ENCODE measurements at regions not wholly inside any gene's neighbourhood (a gene's known extent, or its start where the extent isn't known, plus 50 kb on each side); places are given as distances from the start of the nearest gene placed in this dataset.

DNA sequence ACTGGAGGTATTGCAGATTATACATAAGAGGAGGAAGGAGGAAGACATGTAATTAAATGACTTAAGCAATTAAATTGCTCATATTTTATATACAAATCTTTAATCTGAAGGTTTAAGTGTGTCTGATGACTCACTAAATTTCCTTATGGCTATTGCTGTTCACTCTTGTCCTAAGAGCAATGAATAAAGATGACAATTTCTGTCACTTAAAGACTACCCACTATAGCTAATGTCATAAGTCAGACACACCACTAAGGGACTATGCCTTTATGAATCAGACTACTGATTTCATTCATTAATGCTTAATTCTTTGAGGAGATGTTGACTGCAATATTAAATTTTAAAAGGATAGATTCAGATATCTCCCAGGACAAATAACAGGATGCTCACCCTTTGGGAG is 1514.7 kb downstream of the PCDH18 start:
- no peak for DNase-seq
- no peaks in the 10 kb centered on the region for H3K4me1 Mint-ChIP-seq
- H3K27me3 Mint-ChIP-seq: no peaks in the 10 kb centered on the region
- peaks cover 2% of the 10 kb centered on the region for H3K9me3 Mint-ChIP-seq
- H3K27ac Mint-ChIP-seq: no peak overlapping the region
- H3K4me3 Mint-ChIP-seq: no peak overlapping the region
- ChIA-PET POLR2A (no interaction called here), CTCF (no interaction called here)
- no peaks in the 10 kb centered on the region for H3K36me3 Mint-ChIP-seq (ENCODE audit: low read depth)

GRCh38 chr4:136012220-136012619 is 1520.1 kb downstream of the PCDH18 start:
- CTCF ChIA-PET: no interaction called here
- DNase-seq: no peak
- POLR2A ChIA-PET: no interaction called here
- H3K4me1 Mint-ChIP-seq: no peaks in the 10 kb centered on the region
- peaks cover 6% of the 10 kb centered on the region for H3K9me3 Mint-ChIP-seq
- H3K27me3 Mint-ChIP-seq: no peaks in the 10 kb centered on the region
- H3K4me3 Mint-ChIP-seq: no peak overlapping the region
- H3K36me3 Mint-ChIP-seq (ENCODE audit: low read depth): no peaks in the 10 kb centered on the region
- H3K27ac Mint-ChIP-seq: no peak overlapping the region

- Mint-ChIP-seq H3K36me3 (ENCODE audit: low read depth) (no peaks in the 10 kb centered on the region), H3K9me3 (peaks cover 4% of the 10 kb centered on the region), H3K4me3 (no peak overlapping the region), H3K27ac (no peak overlapping the region), H3K4me1 (no peaks in the 10 kb centered on the region), H3K27me3 (no peaks in the 10 kb centered on the region)
- DNase-seq: no peak
- POLR2A ChIA-PET: no interaction called here
- CTCF ChIA-PET: no interaction called here
Observed at GRCh38 chr4:136009258-136009832, 1522.9 kb downstream of the PCDH18 start.

GRCh38 chr4:136007991-136008390 is 1524.3 kb downstream of the PCDH18 start:
- no peak for DNase-seq
- no peak overlapping the region for H3K27ac Mint-ChIP-seq
- no peaks in the 10 kb centered on the region for H3K36me3 Mint-ChIP-seq (ENCODE audit: low read depth)
- no peak overlapping the region for H3K4me3 Mint-ChIP-seq
- peaks cover 4% of the 10 kb centered on the region for H3K9me3 Mint-ChIP-seq
- CTCF ChIA-PET: no interaction called here
- H3K4me1 Mint-ChIP-seq: no peaks in the 10 kb centered on the region
- no peaks in the 10 kb centered on the region for H3K27me3 Mint-ChIP-seq
- POLR2A ChIA-PET: no interaction called here

GRCh38 chr4:136002316-136002715 is 1530.0 kb downstream of the PCDH18 start:
- POLR2A ChIA-PET: no interaction called here
- H3K27ac Mint-ChIP-seq: no peak overlapping the region
- H3K27me3 Mint-ChIP-seq: no peaks in the 10 kb centered on the region
- DNase-seq: no peak
- no peaks in the 10 kb centered on the region for H3K36me3 Mint-ChIP-seq (ENCODE audit: low read depth)
- no peaks in the 10 kb centered on the region for H3K4me1 Mint-ChIP-seq
- CTCF ChIA-PET: no interaction called here
- no peaks in the 10 kb centered on the region for H3K9me3 Mint-ChIP-seq
- no peak overlapping the region for H3K4me3 Mint-ChIP-seq

DNA sequence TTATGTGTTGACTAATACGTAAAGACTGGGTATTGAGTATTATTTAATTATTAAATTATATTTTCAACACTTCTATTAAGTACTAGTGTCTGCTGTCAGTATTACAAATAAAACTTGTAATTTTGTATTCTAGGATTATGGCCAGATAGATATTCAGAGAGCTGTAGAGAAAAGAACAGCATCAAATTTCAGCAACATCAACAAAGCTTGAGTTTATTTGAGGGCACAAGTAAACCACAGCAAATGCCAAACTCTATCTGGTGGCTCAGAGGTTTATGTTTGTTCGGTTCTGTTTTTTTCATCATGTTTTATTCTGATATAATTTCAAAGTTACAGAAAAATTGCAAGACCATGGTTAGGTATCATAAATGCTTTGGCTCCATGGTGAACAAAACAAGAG is 1530.5 kb downstream of the PCDH18 start:
- Mint-ChIP-seq H3K4me1 (no peaks in the 10 kb centered on the region), H3K27me3 (no peaks in the 10 kb centered on the region), H3K9me3 (no peaks in the 10 kb centered on the region), H3K36me3 (ENCODE audit: low read depth) (no peaks in the 10 kb centered on the region), H3K4me3 (no peak overlapping the region), H3K27ac (no peak overlapping the region)
- no peak for DNase-seq
- ChIA-PET POLR2A (no interaction called here), CTCF (no interaction called here)

DNA sequence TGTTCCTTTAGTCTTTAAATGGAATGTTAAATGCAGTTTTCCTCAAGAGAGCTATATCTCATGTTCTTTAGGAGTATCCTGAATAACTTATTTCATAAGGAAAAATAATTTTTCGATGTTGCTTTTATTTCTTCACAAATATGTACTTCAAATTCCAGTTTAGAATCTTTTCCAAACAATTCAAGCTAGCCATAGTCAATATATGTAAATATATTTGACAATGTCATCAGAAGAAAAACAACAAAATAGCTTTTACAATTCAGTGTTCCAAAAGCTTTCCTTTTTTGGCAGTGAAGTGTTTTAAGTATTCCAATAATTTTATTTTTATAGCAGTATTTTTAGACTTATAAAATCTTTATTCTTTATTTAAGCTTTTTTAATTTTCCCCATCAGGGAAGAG is 1532.0 kb downstream of the PCDH18 start:
- Mint-ChIP-seq H3K27ac (no peak overlapping the region), H3K4me1 (no peaks in the 10 kb centered on the region), H3K9me3 (no peaks in the 10 kb centered on the region), H3K27me3 (no peaks in the 10 kb centered on the region), H3K4me3 (no peak overlapping the region), H3K36me3 (ENCODE audit: low read depth) (no peaks in the 10 kb centered on the region)
- CTCF ChIA-PET: no interaction called here
- POLR2A ChIA-PET: no interaction called here
- no peak for DNase-seq

GRCh38 chr4:135994360-135994759 is 1537.9 kb downstream of the PCDH18 start:
- H3K9me3 Mint-ChIP-seq: peaks cover 4% of the 10 kb centered on the region
- no peaks in the 10 kb centered on the region for H3K27me3 Mint-ChIP-seq
- H3K4me3 Mint-ChIP-seq: no peak overlapping the region
- CTCF ChIA-PET: no interaction called here
- no peak for DNase-seq
- POLR2A ChIA-PET: no interaction called here
- no peaks in the 10 kb centered on the region for H3K36me3 Mint-ChIP-seq (ENCODE audit: low read depth)
- no peaks in the 10 kb centered on the region for H3K4me1 Mint-ChIP-seq
- no peak overlapping the region for H3K27ac Mint-ChIP-seq

- no peak for DNase-seq
- H3K4me1 Mint-ChIP-seq: no peaks in the 10 kb centered on the region
- H3K4me3 Mint-ChIP-seq: no peak overlapping the region
- ChIA-PET POLR2A (no interaction called here), CTCF (no interaction called here)
- no peaks in the 10 kb centered on the region for H3K36me3 Mint-ChIP-seq (ENCODE audit: low read depth)
- H3K9me3 Mint-ChIP-seq: peaks cover 4% of the 10 kb centered on the region
- no peak overlapping the region for H3K27ac Mint-ChIP-seq
- H3K27me3 Mint-ChIP-seq: no peaks in the 10 kb centered on the region
Observed at GRCh38 chr4:135976860-135977259, 1555.4 kb downstream of the PCDH18 start.

GRCh38 chr4:135966936-135967335 is 1565.4 kb downstream of the PCDH18 start:
- Mint-ChIP-seq H3K36me3 (ENCODE audit: low read depth) (no peaks in the 10 kb centered on the region), H3K9me3 (peaks cover 2% of the 10 kb centered on the region), H3K4me3 (no peak overlapping the region), H3K27ac (no peak overlapping the region), H3K4me1 (no peaks in the 10 kb centered on the region), H3K27me3 (no peaks in the 10 kb centered on the region)
- POLR2A ChIA-PET: no interaction called here
- DNase-seq: no peak
- CTCF ChIA-PET: no interaction called here

DNA sequence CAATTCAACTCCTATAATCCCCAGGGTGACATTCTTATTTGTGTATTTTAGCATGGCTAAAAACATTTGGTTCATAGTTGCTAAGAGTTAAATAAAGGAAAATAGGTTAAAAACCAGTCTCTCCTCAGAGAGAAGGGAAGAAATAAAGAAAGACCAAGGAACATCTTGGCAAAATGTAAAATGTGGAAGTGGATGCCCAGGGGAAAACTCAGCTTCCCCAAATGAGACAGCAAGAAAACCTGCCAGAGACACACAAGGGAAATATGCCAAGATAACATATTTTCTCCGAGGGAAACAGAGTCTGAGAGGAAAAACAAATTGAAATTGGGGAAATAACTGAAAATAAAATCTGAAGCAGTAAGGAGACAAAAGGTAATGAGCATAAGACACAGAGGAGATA is 1569.3 kb downstream of the PCDH18 start:
- no peaks in the 10 kb centered on the region for H3K4me1 Mint-ChIP-seq
- no peaks in the 10 kb centered on the region for H3K9me3 Mint-ChIP-seq
- no peaks in the 10 kb centered on the region for H3K27me3 Mint-ChIP-seq
- ChIA-PET CTCF (no interaction called here), POLR2A (no interaction called here)
- no peaks in the 10 kb centered on the region for H3K36me3 Mint-ChIP-seq (ENCODE audit: low read depth)
- no peak for DNase-seq
- H3K27ac Mint-ChIP-seq: no peak overlapping the region
- H3K4me3 Mint-ChIP-seq: no peak overlapping the region

DNA sequence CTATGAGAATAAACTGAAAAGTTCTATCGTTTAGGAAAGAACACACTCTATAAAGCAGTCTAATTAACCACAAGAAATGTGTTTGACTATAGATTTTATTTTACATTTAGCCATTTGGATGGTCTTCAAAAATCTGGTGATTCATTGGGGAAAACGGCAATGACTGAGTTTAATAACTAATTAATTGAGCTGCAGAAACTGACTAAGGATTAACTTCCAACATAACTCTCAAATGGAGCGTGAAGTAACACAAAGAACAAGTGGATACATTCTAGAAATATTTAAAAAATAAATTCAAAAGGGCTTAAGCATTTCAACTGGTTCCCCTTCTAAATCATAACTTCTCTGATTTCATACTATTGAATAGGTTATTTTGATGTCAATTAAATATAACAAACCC is 1582.4 kb downstream of the PCDH18 start:
- CTCF ChIA-PET: no interaction called here

GRCh38 chr4:135948797-135949196 is 1583.5 kb downstream of the PCDH18 start:
- Mint-ChIP-seq H3K4me1 (no peaks in the 10 kb centered on the region), H3K27ac (no peak overlapping the region), H3K4me3 (no peak overlapping the region), H3K27me3 (no peaks in the 10 kb centered on the region), H3K9me3 (no peaks in the 10 kb centered on the region), H3K36me3 (ENCODE audit: low read depth) (no peaks in the 10 kb centered on the region)
- CTCF ChIA-PET: no interaction called here
- POLR2A ChIA-PET: no interaction called here
- no peak for DNase-seq

More for the DNA sequence above, 1582.4 kb downstream of the PCDH18 start:
- POLR2A ChIA-PET: no interaction called here
- Mint-ChIP-seq H3K27ac (no peak overlapping the region), H3K36me3 (ENCODE audit: low read depth) (no peaks in the 10 kb centered on the region), H3K27me3 (no peaks in the 10 kb centered on the region), H3K4me1 (no peaks in the 10 kb centered on the region), H3K4me3 (no peak overlapping the region), H3K9me3 (peaks cover under 1% of the 10 kb centered on the region)
- DNase-seq: no peak

DNA sequence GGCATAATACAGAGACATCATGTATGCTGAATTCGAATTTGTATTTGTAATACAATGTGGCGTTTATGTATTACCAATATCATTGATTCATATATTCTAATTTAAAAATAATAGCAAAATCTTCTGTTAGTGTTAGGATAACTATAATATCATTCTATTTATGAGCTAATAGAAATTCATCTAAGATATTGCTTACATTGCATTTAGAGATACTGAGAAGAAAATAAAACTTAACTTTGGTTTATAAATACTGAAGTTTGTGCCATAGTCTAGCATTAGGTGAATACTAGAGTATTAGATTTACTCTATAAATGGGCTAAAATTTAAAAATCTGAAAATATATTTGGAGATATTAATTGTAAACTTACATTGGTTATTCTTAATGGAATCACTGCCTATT is 1590.6 kb downstream of the PCDH18 start:
- CTCF ChIA-PET: no interaction called here
- Mint-ChIP-seq H3K27ac (no peak overlapping the region), H3K4me3 (no peak overlapping the region), H3K36me3 (ENCODE audit: low read depth) (no peaks in the 10 kb centered on the region), H3K4me1 (no peaks in the 10 kb centered on the region), H3K9me3 (no peaks in the 10 kb centered on the region), H3K27me3 (no peaks in the 10 kb centered on the region)
- DNase-seq: no peak
- POLR2A ChIA-PET: no interaction called here

GRCh38 chr4:135934026-135934425 is 1598.3 kb downstream of the PCDH18 start:
- ChIA-PET CTCF (no interaction called here), POLR2A (no interaction called here)
- Mint-ChIP-seq H3K27ac (no peak overlapping the region), H3K4me3 (no peak overlapping the region), H3K27me3 (no peaks in the 10 kb centered on the region), H3K36me3 (ENCODE audit: low read depth) (no peaks in the 10 kb centered on the region), H3K4me1 (no peaks in the 10 kb centered on the region), H3K9me3 (peaks cover 7% of the 10 kb centered on the region)
- no peak for DNase-seq
